HG03103 (cell line): ENCODE measurements at regions not wholly inside any gene's neighbourhood (a gene's known extent, or its start where the extent isn't known, plus 50 kb on each side); places are given as distances from the start of the nearest gene placed in this dataset.

ENCODE experiments used
- ATAC-seq: cut with Tn5 transposase; IDR thresholded peaks from one replicate; pipeline ENCODE4 v1.9.1; 2021; ENCODE audit warnings: low read depth; ENCODE audit not compliant: unreplicated experiment

GRCh38 chr3:10695595-10696285 is 120.3 kb upstream of the SLC6A11 start:
- ATAC-seq: no peak

GRCh38 chr3:10697918-10698317 is 118.1 kb upstream of the SLC6A11 start:
- ATAC-seq: no peak

GRCh38 chr3:10700821-10701220 is 115.2 kb upstream of the SLC6A11 start:
- no peak for ATAC-seq

- no peak for ATAC-seq
Observed at GRCh38 chr3:10702961-10703740, 112.9 kb upstream of the SLC6A11 start.

- ATAC-seq: no peak
Observed at GRCh38 chr3:10703875-10704274, 112.2 kb upstream of the SLC6A11 start.

GRCh38 chr3:10706156-10706739 is 109.8 kb upstream of the SLC6A11 start:
- no peak for ATAC-seq

GRCh38 chr3:10706740-10707399 is 109.2 kb upstream of the SLC6A11 start:
- no peak for ATAC-seq

GRCh38 chr3:10707400-10708215 is 108.4 kb upstream of the SLC6A11 start:
- ATAC-seq: no peak

GRCh38 chr3:10708216-10708893 is 107.7 kb upstream of the SLC6A11 start:
- no peak for ATAC-seq

- no peak for ATAC-seq
Observed at GRCh38 chr3:10709110-10709781, 106.8 kb upstream of the SLC6A11 start.

- no peak for ATAC-seq
Observed at GRCh38 chr3:10712121-10712520, 103.9 kb upstream of the SLC6A11 start.

- ATAC-seq: no peak
Observed at GRCh38 chr3:10713656-10714055, 102.4 kb upstream of the SLC6A11 start.

GRCh38 chr3:10715886-10716285 is 100.1 kb upstream of the SLC6A11 start:
- ATAC-seq: no peak

- ATAC-seq: no peak
Observed at GRCh38 chr3:10716964-10717363, 99.1 kb upstream of the SLC6A11 start.

- ATAC-seq: no peak
Observed at GRCh38 chr3:10717756-10718155, 98.3 kb upstream of the SLC6A11 start.

- ATAC-seq: no peak
Observed at GRCh38 chr3:10721101-10721500, 94.9 kb upstream of the SLC6A11 start.

- ATAC-seq: no peak
Observed at GRCh38 chr3:10722911-10723310, 93.1 kb upstream of the SLC6A11 start.

GRCh38 chr3:10723991-10724390 is 92.0 kb upstream of the SLC6A11 start:
- ATAC-seq: no peak

GRCh38 chr3:10725067-10725466 is 91.0 kb upstream of the SLC6A11 start:
- no peak for ATAC-seq
